HG03039 (cell line): ENCODE measurements at regions not wholly inside any gene's neighbourhood (a gene's known extent, or its start where the extent isn't known, plus 50 kb on each side); places are given as distances from the start of the nearest gene placed in this dataset.

Experiments used
- ATAC-seq: cut with Tn5 transposase; IDR thresholded peaks from one replicate; pipeline ENCODE4 v1.9.1; 2021; ENCODE audit warnings: mild to moderate bottlenecking, moderate library complexity; ENCODE audit not compliant: unreplicated experiment

- no peak for ATAC-seq
These were observed 335.5 kb upstream of the ZFHX3 start for GRCh38 chr16:73383195-73383987.

GRCh38 chr16:73378471-73378870 is 330.5 kb upstream of the ZFHX3 start:
- ATAC-seq: no peak

- ATAC-seq: no peak
These were observed 323.8 kb upstream of the ZFHX3 start for GRCh38 chr16:73371584-73372319.

DNA sequence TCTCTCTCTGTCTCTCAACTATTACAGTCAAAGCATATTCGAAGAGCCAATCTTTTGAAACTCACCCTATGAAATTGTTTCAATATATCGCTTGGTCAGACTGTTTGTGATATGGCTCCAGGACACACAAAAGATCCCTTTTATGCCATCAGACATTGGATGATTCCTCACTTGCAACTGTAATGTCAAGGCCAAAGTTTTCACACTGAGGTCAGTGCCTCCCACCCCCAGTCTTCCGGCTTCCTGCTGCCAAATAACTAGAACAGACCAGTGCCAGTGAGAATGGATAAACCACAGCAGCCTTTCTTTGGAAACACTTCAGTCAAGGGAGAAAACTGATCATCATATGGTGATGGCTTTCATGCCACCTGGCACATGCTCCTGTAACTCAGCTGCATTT is 321.9 kb upstream of the ZFHX3 start:
- no peak for ATAC-seq

DNA sequence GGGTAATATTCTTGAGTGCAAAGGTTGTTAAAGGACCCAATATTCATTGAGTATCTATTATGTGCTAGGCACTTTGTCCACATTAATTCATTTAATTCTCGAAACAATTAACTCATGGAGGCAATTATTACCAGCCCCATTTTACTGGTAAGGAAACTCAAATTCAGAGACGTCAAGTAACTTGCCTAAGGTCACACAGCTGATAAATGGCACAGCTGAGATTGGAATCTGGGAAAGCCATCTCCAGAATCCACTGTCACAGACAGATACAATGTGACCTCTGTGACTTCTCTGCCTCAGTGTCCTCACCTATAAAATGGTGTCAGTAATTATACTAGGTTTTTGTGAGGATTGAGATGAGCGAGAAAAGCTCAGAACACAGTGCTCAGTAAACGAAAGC is 320.8 kb upstream of the ZFHX3 start:
- ATAC-seq: no peak

DNA sequence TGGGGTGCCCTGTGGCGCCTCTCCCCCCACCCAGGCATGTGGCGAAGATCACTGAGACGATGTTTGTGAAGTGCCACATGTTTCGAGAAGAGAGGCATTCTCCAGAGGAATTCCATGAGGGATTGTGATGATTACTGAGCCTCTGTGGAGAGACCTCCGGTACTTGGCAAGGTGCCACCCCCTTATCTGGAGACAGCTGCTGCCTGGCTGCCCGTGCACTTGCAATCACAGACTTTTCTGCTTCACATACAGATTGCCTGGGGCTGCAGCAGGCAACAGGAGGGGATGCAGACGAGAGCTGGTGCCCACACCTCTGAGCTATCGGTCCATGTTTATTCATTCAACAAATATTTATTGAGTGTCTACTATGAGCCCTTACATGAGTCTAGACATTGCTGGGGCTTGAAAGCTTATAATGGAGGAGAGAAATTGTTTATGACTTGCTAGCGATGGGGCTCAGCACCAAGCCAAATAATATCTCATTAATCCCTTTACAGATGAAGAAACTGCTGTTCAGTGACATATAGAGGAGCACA is 317.2 kb upstream of the ZFHX3 start:
- ATAC-seq: no peak

DNA sequence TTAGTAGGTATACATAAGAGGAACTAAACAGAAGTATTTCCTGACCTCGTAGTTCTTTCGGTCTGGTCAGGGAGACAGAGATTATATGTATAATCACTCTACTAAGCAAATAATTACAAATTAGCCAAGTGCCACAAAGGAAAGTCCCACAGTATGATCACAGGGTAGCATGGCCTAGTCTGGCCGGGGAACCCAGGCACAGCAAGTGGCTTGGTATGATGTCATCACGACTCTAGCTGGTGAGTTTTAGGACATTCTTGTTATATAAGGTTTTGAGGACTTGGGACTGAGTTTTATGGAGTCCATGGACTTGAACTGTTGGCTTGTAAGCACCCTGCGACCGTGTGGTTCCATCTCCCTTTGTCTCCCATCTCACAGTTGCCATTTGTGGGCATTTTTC is 316.5 kb upstream of the ZFHX3 start:
- no peak for ATAC-seq

DNA sequence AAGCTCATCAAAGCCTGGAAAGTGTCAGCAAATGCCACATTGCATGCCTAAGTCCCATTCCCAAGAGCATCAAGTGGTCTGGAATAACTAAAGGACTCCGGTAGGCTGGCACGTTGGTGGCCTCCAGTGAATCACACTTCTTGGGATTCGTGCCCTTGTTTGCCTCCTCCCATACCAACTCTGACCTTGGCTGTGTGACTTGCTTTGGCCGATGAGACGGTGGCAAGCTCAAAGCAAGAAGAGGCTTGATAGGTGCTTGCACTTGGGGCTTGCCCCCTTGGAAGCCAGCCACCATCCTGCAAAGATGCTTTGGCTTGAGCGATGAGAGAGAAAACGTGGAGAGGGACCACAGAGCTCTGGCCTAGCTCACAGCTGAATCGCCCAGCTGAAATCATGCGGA is 313.1 kb upstream of the ZFHX3 start:
- no peak for ATAC-seq

DNA sequence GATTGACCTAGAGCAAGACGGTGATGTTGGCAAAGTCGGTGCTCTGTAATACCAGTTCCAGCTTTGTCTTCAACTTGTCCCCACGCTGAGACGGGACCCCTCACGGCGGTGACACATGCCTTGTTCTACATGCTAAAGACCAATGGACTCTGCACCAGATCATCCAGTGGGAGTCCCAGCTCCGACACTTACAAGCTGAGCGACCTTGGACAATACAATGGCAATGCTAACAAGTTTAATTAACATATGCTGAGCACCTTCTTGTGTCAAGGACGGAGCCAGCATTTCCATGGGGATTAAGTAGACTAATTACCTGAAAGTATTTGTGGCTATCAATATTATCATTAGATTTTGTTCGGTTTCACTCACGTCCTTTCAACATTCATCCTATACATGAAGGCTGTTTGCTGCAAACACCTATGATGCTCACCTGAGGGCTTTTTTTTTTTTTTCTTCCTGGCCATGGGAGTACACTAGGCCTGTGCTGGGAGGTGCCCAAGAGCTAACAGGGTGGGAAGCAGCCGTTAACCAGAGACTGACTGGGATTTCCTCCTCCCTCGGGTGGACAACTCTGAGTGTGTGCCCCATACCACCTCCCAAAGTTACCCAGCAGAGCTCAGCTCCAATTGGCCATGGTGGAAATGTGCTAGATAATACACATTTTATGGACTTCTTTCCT is 308.6 kb upstream of the ZFHX3 start:
- no peak for ATAC-seq

- ATAC-seq: no peak
These were observed 308.1 kb upstream of the ZFHX3 start for GRCh38 chr16:73355981-73356380.

GRCh38 chr16:73354434-73354833 is 306.5 kb upstream of the ZFHX3 start:
- ATAC-seq: no peak

- ATAC-seq: no peak
These were observed 303.0 kb upstream of the ZFHX3 start for GRCh38 chr16:73350707-73351452.

DNA sequence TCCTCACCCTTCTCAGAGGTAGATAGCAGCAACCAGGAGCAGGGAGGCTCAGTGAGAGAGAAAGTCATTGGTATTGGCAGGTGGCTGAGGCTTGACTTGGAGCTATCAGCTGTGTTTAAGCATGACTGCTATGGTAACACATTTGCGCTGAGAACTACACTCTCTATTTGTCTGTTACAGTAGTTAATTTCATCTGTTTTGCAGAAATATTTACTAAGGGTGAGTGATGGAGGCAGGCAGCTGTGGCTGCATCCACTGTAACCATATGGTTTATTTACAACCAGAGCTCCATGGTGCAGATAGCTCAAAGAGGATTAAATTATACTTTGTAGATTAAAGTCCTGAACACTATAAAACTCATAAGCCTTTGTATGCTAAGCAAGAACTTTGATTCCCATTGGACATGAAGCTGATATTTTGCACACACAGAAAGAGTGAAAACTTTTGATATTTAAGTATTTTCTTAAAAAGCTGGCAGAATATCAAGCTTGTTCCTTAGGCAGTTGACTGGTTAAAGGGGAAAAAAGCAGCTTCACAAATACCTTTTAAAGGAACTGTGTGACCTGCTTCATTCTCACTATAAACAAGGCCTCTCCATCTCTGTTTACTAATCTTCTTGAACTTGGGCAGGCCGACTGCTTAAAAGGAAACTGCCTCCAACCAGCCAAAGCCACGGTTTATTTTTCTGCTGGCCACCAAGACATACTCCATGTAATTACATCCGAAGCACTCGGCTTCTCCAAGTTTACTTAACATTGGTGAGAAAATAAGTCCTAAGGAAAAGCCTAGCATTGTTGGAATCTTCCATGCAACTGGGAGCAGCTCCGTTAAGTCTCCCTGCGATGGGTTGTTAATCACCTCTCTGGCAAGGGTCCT is 299.8 kb upstream of the ZFHX3 start:
- ATAC-seq: no peak

DNA sequence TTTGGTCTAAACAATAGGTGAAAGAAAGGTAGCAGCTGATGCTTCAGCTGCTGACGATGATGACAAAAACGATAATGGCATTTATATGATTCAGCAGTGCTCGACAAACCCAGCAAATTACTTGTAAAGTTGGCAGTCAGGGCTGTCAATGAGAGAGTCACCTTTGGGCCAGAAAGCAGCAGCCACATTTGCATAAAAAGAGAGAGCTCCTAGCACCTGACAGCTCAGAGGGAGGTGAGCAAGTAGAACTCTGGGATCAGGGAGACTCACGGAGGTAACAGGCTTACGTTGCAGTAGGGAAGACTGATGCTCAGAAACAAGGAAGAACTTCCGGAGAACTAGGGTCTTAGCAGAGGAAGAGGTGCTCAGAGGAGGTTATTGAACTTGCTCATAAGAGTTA is 291.9 kb upstream of the ZFHX3 start:
- ATAC-seq: no peak

DNA sequence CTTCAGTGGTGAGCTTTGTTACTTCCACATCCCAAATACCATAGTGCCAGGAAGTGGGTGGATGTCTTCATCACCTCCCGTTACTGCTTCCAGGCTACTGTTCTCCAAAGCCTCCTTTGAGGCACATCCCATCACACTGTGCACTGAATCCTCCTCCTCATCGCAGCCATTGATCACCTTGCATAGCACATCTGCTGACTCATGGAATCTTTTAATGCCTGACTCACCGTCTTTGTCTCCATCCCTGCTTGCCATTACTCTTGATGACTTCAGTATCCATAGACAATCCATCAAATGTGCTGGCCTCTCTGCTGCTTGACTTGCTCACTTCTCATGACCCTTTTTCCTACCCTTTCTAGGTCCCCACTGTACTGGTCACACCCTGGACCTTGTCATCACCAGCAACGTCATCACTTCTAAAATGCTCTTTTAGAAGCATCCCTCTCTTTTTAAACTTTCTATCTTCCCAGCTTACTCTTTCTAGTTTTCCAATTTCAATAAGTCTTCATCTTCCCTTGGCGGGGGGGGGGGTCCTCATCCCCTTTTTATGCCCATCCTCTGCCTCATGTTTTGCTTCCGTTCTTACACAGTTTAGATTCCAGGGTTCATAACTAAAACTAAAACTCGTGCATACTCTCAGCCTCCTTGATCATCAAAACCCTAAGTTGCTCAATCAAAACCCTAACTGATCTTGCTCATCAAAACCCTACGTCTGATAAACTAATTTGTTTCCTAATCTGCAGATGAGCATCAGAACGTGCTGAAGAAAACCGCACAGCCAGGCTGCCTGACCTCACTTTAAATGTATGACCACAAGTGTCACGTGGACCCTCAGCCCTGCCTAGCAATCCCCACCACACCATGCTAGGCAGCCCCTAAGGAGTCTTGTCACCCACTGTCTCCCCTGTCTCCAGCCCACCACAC is 289.7 kb upstream of the ZFHX3 start:
- no peak for ATAC-seq

GRCh38 chr16:73329358-73330286 is 281.7 kb upstream of the ZFHX3 start:
- ATAC-seq: no peak

DNA sequence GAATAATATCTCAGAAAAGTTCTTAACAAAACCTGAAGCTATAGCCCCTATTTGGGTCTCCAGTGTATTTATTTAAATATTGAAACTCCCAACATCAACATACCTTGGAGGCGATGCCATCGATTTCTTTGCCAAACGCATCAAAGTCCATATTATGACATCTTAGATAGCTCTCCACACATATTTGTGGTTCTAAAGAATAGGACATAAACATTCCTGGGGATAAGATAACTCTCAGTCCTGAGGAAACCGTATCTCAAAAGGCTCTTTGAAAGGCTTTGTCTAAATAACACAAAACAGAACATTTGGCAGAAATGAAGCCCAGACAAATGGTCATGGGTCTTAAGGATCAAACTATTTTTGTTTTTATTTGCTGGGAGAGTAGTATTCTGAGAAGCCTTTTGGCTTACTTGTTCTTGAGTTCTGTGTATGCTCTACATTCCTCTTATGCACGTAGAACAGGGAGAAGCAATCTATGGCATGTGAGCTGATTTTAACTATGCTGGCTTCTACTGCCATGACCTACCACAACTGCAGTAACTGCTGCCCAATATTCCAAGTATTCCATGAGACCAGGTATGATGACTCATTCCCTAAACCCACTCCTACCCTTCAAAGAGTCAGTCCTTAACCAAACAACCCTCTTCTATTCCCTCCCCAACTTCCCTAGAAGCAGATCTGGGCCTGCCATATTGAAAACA is 279.0 kb upstream of the ZFHX3 start:
- ATAC-seq: no peak
